ENCODE measurements at regions not wholly inside any gene's neighbourhood (a gene's known extent, or its start where the extent isn't known, plus 50 kb on each side); places are given as distances from the start of the nearest gene placed in this dataset.

DNA sequence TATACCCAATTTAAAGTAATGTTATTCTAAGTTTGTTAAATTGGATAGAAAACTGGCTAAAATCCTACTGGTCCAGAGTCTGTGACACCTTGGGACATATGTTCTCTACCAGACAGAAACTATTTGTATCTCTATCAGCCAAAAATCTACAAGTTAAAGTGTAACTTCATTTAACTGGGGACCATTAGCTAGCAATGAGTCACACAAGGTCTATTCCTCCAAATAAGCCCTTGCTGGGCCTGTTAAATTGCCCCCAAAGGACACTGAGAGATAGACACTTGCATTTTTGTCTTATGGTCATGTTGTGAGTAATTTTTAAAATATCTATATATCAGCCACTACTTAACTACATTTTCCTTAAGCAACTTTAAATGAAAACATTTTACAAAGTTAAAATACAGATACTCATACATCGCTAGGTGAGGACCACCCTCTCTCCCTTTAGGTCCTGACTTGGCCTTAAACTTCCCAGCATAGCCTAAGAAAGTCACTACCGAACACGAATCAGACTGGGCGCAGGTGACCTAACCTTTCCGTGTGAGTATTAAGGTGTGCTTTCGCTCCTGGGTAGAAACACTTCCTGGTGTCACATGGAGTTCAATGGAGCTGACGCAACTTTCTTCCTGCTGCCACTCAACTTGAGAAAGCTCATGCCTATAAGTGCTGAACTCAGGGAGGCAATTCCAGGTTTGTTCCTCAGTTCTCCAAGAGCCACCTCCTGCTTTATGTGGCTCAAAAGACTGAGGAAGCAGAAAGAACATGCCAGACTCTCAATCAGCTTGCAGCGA lies 249.1 kb downstream of the DIRAS2 start:
- Mint-ChIP-seq H3K4me1 (ENCODE audit: low read depth) (no peaks in the 10 kb centered on the region), H3K27ac (no peak overlapping the region), H3K27me3 (peaks cover 3% of the 10 kb centered on the region), H3K4me3 (no peak overlapping the region), H3K9me3 (no peaks in the 10 kb centered on the region), H3K36me3 (ENCODE audit: low read depth) (no peaks in the 10 kb centered on the region)
- intact Hi-C loops (cut with micrococcal nuclease), result no loop called here
- ChIA-PET POLR2A (no interaction called here), CTCF (no interaction called here)
- TF ChIP-seq, protein P1, sequence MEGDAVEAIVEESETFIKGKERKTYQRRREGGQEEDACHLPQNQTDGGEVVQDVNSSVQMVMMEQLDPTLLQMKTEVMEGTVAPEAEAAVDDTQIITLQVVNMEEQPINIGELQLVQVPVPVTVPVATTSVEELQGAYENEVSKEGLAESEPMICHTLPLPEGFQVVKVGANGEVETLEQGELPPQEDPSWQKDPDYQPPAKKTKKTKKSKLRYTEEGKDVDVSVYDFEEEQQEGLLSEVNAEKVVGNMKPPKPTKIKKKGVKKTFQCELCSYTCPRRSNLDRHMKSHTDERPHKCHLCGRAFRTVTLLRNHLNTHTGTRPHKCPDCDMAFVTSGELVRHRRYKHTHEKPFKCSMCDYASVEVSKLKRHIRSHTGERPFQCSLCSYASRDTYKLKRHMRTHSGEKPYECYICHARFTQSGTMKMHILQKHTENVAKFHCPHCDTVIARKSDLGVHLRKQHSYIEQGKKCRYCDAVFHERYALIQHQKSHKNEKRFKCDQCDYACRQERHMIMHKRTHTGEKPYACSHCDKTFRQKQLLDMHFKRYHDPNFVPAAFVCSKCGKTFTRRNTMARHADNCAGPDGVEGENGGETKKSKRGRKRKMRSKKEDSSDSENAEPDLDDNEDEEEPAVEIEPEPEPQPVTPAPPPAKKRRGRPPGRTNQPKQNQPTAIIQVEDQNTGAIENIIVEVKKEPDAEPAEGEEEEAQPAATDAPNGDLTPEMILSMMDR (IDR thresholded peaks at IDR 0.05), result no peak
- ATAC-seq (no peak), DNase-seq (no peak)

DNA sequence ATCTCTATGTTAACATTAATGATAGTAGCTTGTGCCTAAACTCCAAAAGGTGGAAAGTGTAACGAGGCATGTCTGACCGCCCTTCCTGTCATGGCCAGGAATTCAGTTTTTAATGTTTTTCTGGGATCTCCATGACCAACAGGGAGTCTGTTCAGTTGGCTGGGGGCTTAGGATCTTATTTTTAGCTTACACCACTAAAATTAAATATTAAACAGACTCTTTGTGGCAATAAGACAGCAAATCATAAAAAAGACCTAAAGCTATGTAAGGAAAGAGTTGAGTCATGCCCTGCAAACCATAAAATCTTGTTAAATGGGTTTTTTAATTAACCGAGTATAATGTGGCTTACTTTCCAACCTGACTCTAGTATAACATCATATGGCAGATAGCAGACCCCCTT lies 247.8 kb downstream of the DIRAS2 start:
- H3K9me3 Mint-ChIP-seq, result no peaks in the 10 kb centered on the region
- TF ChIP-seq, protein P1 (IDR thresholded peaks at IDR 0.05), result no peak
- ATAC-seq (no peak), DNase-seq (no peak)
- H3K4me1 Mint-ChIP-seq (ENCODE audit: low read depth), result no peaks in the 10 kb centered on the region
- intact Hi-C loops (cut with micrococcal nuclease), result no loop called here
- no peaks in the 10 kb centered on the region for H3K36me3 Mint-ChIP-seq (ENCODE audit: low read depth)
- peaks cover 3% of the 10 kb centered on the region for H3K27me3 Mint-ChIP-seq
- CTCF ChIA-PET, result no interaction called here
- H3K27ac Mint-ChIP-seq, result no peak overlapping the region
- H3K4me3 Mint-ChIP-seq, result no peak overlapping the region
- POLR2A ChIA-PET, result interaction anchor here (0.7 kb wide), 1 partner anchor 41 kb away, joined by 3 read pairs; no protein-coding TSS in a partner anchor

DNA sequence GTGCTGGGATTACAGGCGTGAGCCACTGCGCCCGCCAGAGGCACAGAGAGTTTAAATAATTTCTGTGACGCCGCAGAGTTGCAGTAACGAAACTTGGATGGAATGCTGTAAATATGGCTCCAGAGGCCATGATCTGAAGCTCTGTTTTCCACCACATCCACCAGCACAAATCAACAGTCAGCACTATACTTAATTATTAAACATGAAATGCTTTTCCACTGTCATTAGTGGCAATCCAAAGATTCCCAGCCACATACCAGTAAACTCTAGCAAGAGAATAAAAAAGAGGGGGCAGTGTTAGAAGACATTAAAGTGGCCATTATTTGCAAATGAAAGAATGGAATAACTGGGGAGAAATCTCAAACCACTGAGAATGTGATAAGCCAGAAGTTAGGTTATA lies 242.5 kb downstream of the DIRAS2 start:
- TF ChIP-seq, protein P1 (IDR thresholded peaks at IDR 0.05), result no peak
- CTCF ChIA-PET, result no interaction called here
- intact Hi-C loops (cut with micrococcal nuclease), result no loop called here
- POLR2A ChIA-PET, result no interaction called here
- no peak overlapping the region for H3K27ac Mint-ChIP-seq
- no peaks in the 10 kb centered on the region for H3K4me1 Mint-ChIP-seq (ENCODE audit: low read depth)
- H3K4me3 Mint-ChIP-seq, result no peak overlapping the region
- DNase-seq, result no peak
- no peaks in the 10 kb centered on the region for H3K9me3 Mint-ChIP-seq
- peaks cover 11% of the 10 kb centered on the region for H3K27me3 Mint-ChIP-seq
- no peaks in the 10 kb centered on the region for H3K36me3 Mint-ChIP-seq (ENCODE audit: low read depth)
- ATAC-seq, result no peak

DNA sequence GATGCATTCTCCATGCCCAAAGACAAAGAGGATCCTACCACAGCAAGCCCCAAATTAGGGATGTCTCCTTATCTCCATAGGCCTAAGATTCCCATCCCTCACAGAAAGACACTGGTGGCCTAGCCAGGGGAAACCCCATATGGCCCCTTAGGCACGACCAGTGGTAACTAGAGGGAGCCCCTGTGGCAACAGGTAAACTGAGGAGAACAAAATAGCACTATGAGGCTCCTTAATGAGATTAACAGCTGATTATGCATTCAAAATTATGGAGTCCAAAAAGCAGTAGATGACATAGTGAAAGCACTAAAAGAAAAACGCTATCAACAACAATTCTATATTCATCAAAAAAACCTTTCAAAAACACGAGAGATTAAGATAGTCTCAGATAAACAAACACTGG lies 234.0 kb downstream of the DIRAS2 start:
- ATAC-seq, result no peak
- Mint-ChIP-seq H3K36me3 (ENCODE audit: low read depth) (no peaks in the 10 kb centered on the region), H3K4me3 (no peak overlapping the region), H3K27me3 (peaks cover 6% of the 10 kb centered on the region), H3K27ac (no peak overlapping the region), H3K4me1 (ENCODE audit: low read depth) (no peaks in the 10 kb centered on the region), H3K9me3 (peaks cover 8% of the 10 kb centered on the region)
- no peak for DNase-seq
- POLR2A ChIA-PET, result no interaction called here
- intact Hi-C loops (cut with micrococcal nuclease), result no loop called here
- TF ChIP-seq, protein P1 (IDR thresholded peaks at IDR 0.05), result no peak
- CTCF ChIA-PET, result no interaction called here

DNA sequence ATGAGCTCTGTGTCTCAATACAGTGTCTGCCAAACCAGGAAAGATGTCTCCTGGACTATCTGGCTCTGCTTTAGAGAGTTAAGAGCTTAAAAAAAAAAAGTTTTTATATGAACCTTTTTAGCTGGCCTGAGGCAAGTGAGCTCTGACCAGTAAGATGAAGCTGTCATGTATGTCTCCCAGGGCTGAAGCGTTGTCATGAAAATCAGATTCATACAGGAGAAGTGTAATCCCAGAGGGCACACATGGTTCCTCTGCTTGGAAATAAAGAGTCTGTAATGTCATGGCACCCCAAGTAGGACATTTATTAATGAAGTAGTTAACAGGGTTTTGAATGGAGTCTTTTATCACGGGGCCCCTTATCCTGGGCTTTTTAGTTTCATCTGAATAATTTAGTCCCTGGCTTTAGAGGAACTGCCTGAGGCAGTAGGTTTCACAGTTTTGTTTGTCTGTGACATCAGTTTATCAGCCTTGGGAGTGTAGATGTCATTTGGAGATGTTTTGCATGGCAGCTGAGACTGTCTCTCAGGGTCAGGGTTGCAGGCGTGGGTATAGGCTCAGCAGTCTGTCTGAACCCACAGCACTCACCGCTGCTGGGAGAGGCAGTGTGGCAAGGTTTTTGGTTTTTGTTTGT lies 223.3 kb downstream of the DIRAS2 start:
- H3K36me3 Mint-ChIP-seq (ENCODE audit: low read depth), result no peaks in the 10 kb centered on the region
- DNase-seq (no peak), ATAC-seq (no peak)
- ChIA-PET POLR2A (no interaction called here), CTCF (no interaction called here)
- TF ChIP-seq, protein P1 (IDR thresholded peaks at IDR 0.05), result no peak
- intact Hi-C loops (cut with micrococcal nuclease), result no loop called here
- no peak overlapping the region for H3K27ac Mint-ChIP-seq
- no peaks in the 10 kb centered on the region for H3K4me1 Mint-ChIP-seq (ENCODE audit: low read depth)
- no peaks in the 10 kb centered on the region for H3K9me3 Mint-ChIP-seq
- no peak overlapping the region for H3K4me3 Mint-ChIP-seq
- H3K27me3 Mint-ChIP-seq, result peaks cover 3% of the 10 kb centered on the region

Data from activated CD8-positive, alpha-beta T cell treated with anti-CD3 and anti-CD28 coated beads for 36 hours (primary cell).